ENCODE measurements at regions not wholly inside any gene's neighbourhood (a gene's known extent, or its start where the extent isn't known, plus 50 kb on each side); places are given as distances from the start of the nearest gene placed in this dataset.
A peak's percentile ranks its signal among the peaks of the same experiment; 100 is the strongest.

- no peak for DNase-seq (ENCODE audit: low spot score)
Observed at GRCh38 chr20:58017231-58017969, 211.1 kb downstream of the ANKRD60 start.

GRCh38 chr20:58016779-58017178 is 211.7 kb downstream of the ANKRD60 start:
- no peak for DNase-seq (ENCODE audit: low spot score)

- DNase-seq (ENCODE audit: low spot score), result no peak
Observed at GRCh38 chr20:58014628-58015315, 213.7 kb downstream of the ANKRD60 start.

- no peak for DNase-seq (ENCODE audit: low spot score)
Observed at GRCh38 chr20:58012731-58013510, 215.5 kb downstream of the ANKRD60 start.

- DNase-seq (ENCODE audit: low spot score), result no peak
Observed at GRCh38 chr20:58011947-58012610, 216.4 kb downstream of the ANKRD60 start.

GRCh38 chr20:58011106-58011946 is 217.1 kb downstream of the ANKRD60 start:
- DNase-seq (ENCODE audit: low spot score), result no peak

GRCh38 chr20:58010666-58011065 is 217.8 kb downstream of the ANKRD60 start:
- no peak for DNase-seq (ENCODE audit: low spot score)

GRCh38 chr20:58010186-58010585 is 218.3 kb downstream of the ANKRD60 start:
- DNase-seq (ENCODE audit: low spot score), result no peak

- no peak for DNase-seq (ENCODE audit: low spot score)
Observed at GRCh38 chr20:58008866-58009265, 219.6 kb downstream of the ANKRD60 start.

- DNase-seq (ENCODE audit: low spot score), result no peak
Observed at GRCh38 chr20:58008413-58008812, 220.0 kb downstream of the ANKRD60 start.

- no peak for DNase-seq (ENCODE audit: low spot score)
Observed at GRCh38 chr20:58007947-58008346, 220.5 kb downstream of the ANKRD60 start.

- no peak for DNase-seq (ENCODE audit: low spot score)
Observed at GRCh38 chr20:58006346-58007316, 221.8 kb downstream of the ANKRD60 start.

- DNase-seq (ENCODE audit: low spot score), result no peak
Observed at GRCh38 chr20:58005581-58006345, 222.7 kb downstream of the ANKRD60 start.

GRCh38 chr20:58004900-58005299 is 223.6 kb downstream of the ANKRD60 start:
- no peak for DNase-seq (ENCODE audit: low spot score)

GRCh38 chr20:58004146-58004545 is 224.3 kb downstream of the ANKRD60 start:
- no peak for DNase-seq (ENCODE audit: low spot score)

- DNase-seq (ENCODE audit: low spot score), result peak; percentile 21
Observed at GRCh38 chr20:58003525-58003924, 224.9 kb downstream of the ANKRD60 start.

GRCh38 chr20:58002901-58003300 is 225.6 kb downstream of the ANKRD60 start:
- no peak for DNase-seq (ENCODE audit: low spot score)

GRCh38 chr20:58001946-58002345 is 226.5 kb downstream of the ANKRD60 start:
- no peak for DNase-seq (ENCODE audit: low spot score)

- DNase-seq (ENCODE audit: low spot score), result no peak
Observed at GRCh38 chr20:58001381-58001780, 227.1 kb downstream of the ANKRD60 start.

Measured in AG08396 (cell line).